ENCODE measurements at regions not wholly inside any gene's neighbourhood (a gene's known extent, or its start where the extent isn't known, plus 50 kb on each side); places are given as distances from the start of the nearest gene placed in this dataset.
A peak's percentile ranks its signal among the peaks of the same experiment; 100 is the strongest.

GRCh38 chr4:79087071-79087470 lies 147.8 kb upstream of the PAQR3 start:
- DNase-seq (ENCODE audit: low spot score): no peak

- no peak for DNase-seq (ENCODE audit: low spot score)
Observed at GRCh38 chr4:79083406-79084010, 144.3 kb upstream of the PAQR3 start.

- no peak for DNase-seq (ENCODE audit: low spot score)
Observed at GRCh38 chr4:79082997-79083396, 143.8 kb upstream of the PAQR3 start.

- no peak for DNase-seq (ENCODE audit: low spot score)
Observed at GRCh38 chr4:79081973-79082372, 142.7 kb upstream of the PAQR3 start.

GRCh38 chr4:79078339-79078738 lies 139.1 kb upstream of the PAQR3 start:
- DNase-seq (ENCODE audit: low spot score): no peak

- DNase-seq (ENCODE audit: low spot score): no peak
Observed at GRCh38 chr4:79074040-79074439, 134.8 kb upstream of the PAQR3 start.

GRCh38 chr4:79073471-79073870 lies 134.2 kb upstream of the PAQR3 start:
- no peak for DNase-seq (ENCODE audit: low spot score)

GRCh38 chr4:79065262-79065661 lies 126.0 kb upstream of the PAQR3 start:
- DNase-seq (ENCODE audit: low spot score): no peak

- DNase-seq (ENCODE audit: low spot score): no peak
Observed at GRCh38 chr4:79064806-79065205, 125.6 kb upstream of the PAQR3 start.

GRCh38 chr4:79059631-79060399 lies 120.6 kb upstream of the PAQR3 start:
- DNase-seq (ENCODE audit: low spot score): no peak

GRCh38 chr4:79057772-79058171 lies 118.5 kb upstream of the PAQR3 start:
- no peak for DNase-seq (ENCODE audit: low spot score)

GRCh38 chr4:79053754-79054153 lies 114.5 kb upstream of the PAQR3 start:
- DNase-seq (ENCODE audit: low spot score): no peak

- peak; percentile 29 for DNase-seq (ENCODE audit: low spot score)
Observed at GRCh38 chr4:79050541-79050880, 111.3 kb upstream of the PAQR3 start.

- peak; percentile 12 for DNase-seq (ENCODE audit: low spot score)
Observed at GRCh38 chr4:79049840-79050540, 110.8 kb upstream of the PAQR3 start.

- DNase-seq (ENCODE audit: low spot score): no peak
Observed at GRCh38 chr4:79048878-79049277, 109.6 kb upstream of the PAQR3 start.

GRCh38 chr4:79047316-79047715 lies 108.1 kb upstream of the PAQR3 start:
- no peak for DNase-seq (ENCODE audit: low spot score)

GRCh38 chr4:79046016-79046592 lies 106.9 kb upstream of the PAQR3 start:
- no peak for DNase-seq (ENCODE audit: low spot score)

GRCh38 chr4:79044141-79044659 lies 105.0 kb upstream of the PAQR3 start:
- no peak for DNase-seq (ENCODE audit: low spot score)

- no peak for DNase-seq (ENCODE audit: low spot score)
Observed at GRCh38 chr4:79043138-79043537, 103.9 kb upstream of the PAQR3 start.

GRCh38 chr4:79042079-79042674 lies 102.9 kb upstream of the PAQR3 start:
- peak; percentile 65 for DNase-seq (ENCODE audit: low spot score)

- no peak for DNase-seq (ENCODE audit: low spot score)
Observed at GRCh38 chr4:79034544-79034943, 95.3 kb upstream of the PAQR3 start.

GRCh38 chr4:79030973-79031372 lies 91.7 kb upstream of the PAQR3 start:
- DNase-seq (ENCODE audit: low spot score): no peak

All from HT-29 (cell line).